HEK293 (cell line): ENCODE measurements at regions not wholly inside any gene's neighbourhood (a gene's known extent, or its start where the extent isn't known, plus 50 kb on each side); places are given as distances from the start of the nearest gene placed in this dataset.

Experiments used
- CTCF ChIA-PET: fragments of 350-600 bp; formaldehyde crosslinking; extraction: SDS; loops from one replicate; lab custom pipeline; 2021; ENCODE audit warnings: antibody characterized with exemption; lab: Yijun Ruan, JAX
- POLR2A ChIA-PET: fragments of 300-600 bp; formaldehyde crosslinking; extraction: SDS; loops from one replicate; lab custom pipeline; 2020; ENCODE audit warnings: antibody characterized with exemption, inconsistent platforms; lab: Yijun Ruan, JAX
- H3K27ac ChIP-seq: fragments of 200-500 bp; sonication (Bioruptor generic); 2 replicates; pipeline ENCODE4 v1.5.1; 2014; ENCODE audit warnings: low read depth, low read length, control low read depth, inconsistent platforms; ENCODE audit errors: extremely low read depth
- H3K36me3 ChIP-seq, 2 experiments: fragments of 200-500 bp in 1 of 2; sonication (Bioruptor generic) in 1 of 2; 1 replicate in 1 of 2; 2 replicates in 1 of 2; pipeline ENCODE4 v1.5.1; 2014 to 2017; ENCODE audit warnings: inconsistent platforms in 2 of 2, low read length in 2 of 2; ENCODE audit not compliant: control insufficient read depth in 2 of 2, insufficient read depth in 1 of 2
- H3K4me1 ChIP-seq: fragments of 200-500 bp; sonication (Bioruptor generic); 2 replicates; pipeline ENCODE4 v1.5.1; 2014; ENCODE audit warnings: mild to moderate bottlenecking, low read length, inconsistent platforms; ENCODE audit not compliant: control insufficient read depth, insufficient read depth
- H3K4me3 ChIP-seq: 2 replicates; pipeline ENCODE4 v1.5.1; 2011; ENCODE audit warnings: low read depth, mild to moderate bottlenecking, control low read depth, low read length, moderate library complexity
- H3K9me3 ChIP-seq: fragments of 200-500 bp; sonication (Bioruptor generic); 2 replicates; pipeline ENCODE4 v1.5.1; 2014; ENCODE audit warnings: low read depth, low read length, inconsistent platforms; ENCODE audit not compliant: control insufficient read depth, insufficient read depth
- IKZF3 ChIP-seq: fragments of 450-650 bp; IDR thresholded peaks from 2 replicates; pipeline ENCODE4 v1.5.0; 2018; ENCODE audit warnings: missing biosample characterization, mild to moderate bottlenecking, missing genetic modification characterization, moderate library complexity
- KLF9 ChIP-seq: fragments of 450-650 bp; formaldehyde crosslinking; IDR thresholded peaks from 2 replicates; pipeline ENCODE4 v1.5.1; 2016; ENCODE audit warnings: missing biosample characterization, missing genetic modification characterization, low read depth
- MEIS1 ChIP-seq: sonication (generic); formaldehyde crosslinking; IDR thresholded peaks from 2 replicates; pipeline ENCODE4 v1.8.1; 2022; ENCODE audit warnings: missing genetic modification reagents, mild to moderate bottlenecking, borderline replicate concordance
- SCRT2 ChIP-seq: fragments of 450-650 bp; formaldehyde crosslinking; IDR thresholded peaks from 2 replicates; pipeline ENCODE4 v1.5.1; 2016; ENCODE audit warnings: missing biosample characterization, missing genetic modification characterization
- SP7 ChIP-seq: fragments of 450-650 bp; formaldehyde crosslinking; IDR thresholded peaks from 2 replicates; pipeline ENCODE4 v1.5.1; 2016; ENCODE audit warnings: missing biosample characterization, missing genetic modification characterization
- ZBTB20 ChIP-seq: fragments of 450-650 bp; formaldehyde crosslinking; IDR thresholded peaks from 2 replicates; pipeline ENCODE4 v1.5.1; 2016; ENCODE audit warnings: missing biosample characterization, missing genetic modification characterization
- ZIC2 ChIP-seq: fragments of 450-650 bp; formaldehyde crosslinking; IDR thresholded peaks from 2 replicates; pipeline ENCODE4 v1.5.1; 2016; ENCODE audit warnings: missing biosample characterization, missing genetic modification characterization
- ZNF138 ChIP-seq: fragments of 450-650 bp; formaldehyde crosslinking; IDR thresholded peaks from 2 replicates; pipeline ENCODE4 v1.5.1; 2016; ENCODE audit warnings: missing biosample characterization, missing genetic modification characterization, borderline replicate concordance
- ZNF2 ChIP-seq: fragments of 450-650 bp; formaldehyde crosslinking; IDR thresholded peaks from 2 replicates; pipeline ENCODE4 v1.5.1; 2016; ENCODE audit warnings: missing biosample characterization, missing genetic modification characterization
- ZNF223 ChIP-seq: fragments of 450-650 bp; formaldehyde crosslinking; IDR thresholded peaks from 2 replicates; pipeline ENCODE4 v1.5.1; 2016; ENCODE audit warnings: missing biosample characterization, missing genetic modification characterization
- ZNF23 ChIP-seq: fragments of 450-650 bp; formaldehyde crosslinking; IDR thresholded peaks from 2 replicates; pipeline ENCODE4 v1.5.1; 2016; ENCODE audit warnings: missing biosample characterization, missing genetic modification characterization, borderline replicate concordance
- ZNF239 ChIP-seq: fragments of 450-650 bp; formaldehyde crosslinking; IDR thresholded peaks from 2 replicates; pipeline ENCODE4 v1.5.1; 2016; ENCODE audit warnings: missing biosample characterization, missing genetic modification characterization
- ZNF274 ChIP-seq, 2 experiments: fragments of 200-500 bp in 1 of 2; fragments of 450-650 bp in 1 of 2; sonication (Bioruptor generic) in 1 of 2; formaldehyde crosslinking in 1 of 2; IDR thresholded peaks; 2 replicates each; pipeline versions ENCODE4 v1.5.1 to v1.6.1; 2014 to 2016; ENCODE audit warnings: borderline replicate concordance in 1 of 2, inconsistent platforms in 1 of 2, low read length in 1 of 2, missing biosample characterization in 1 of 2, missing genetic modification characterization in 1 of 2
- ZNF514 ChIP-seq: fragments of 450-650 bp; formaldehyde crosslinking; IDR thresholded peaks from 2 replicates; pipeline ENCODE4 v1.5.1; 2016; ENCODE audit warnings: missing biosample characterization, missing genetic modification characterization
- ZNF530 ChIP-seq: fragments of 450-650 bp; formaldehyde crosslinking; IDR thresholded peaks from 2 replicates; pipeline ENCODE4 v1.5.1; 2016; ENCODE audit warnings: low read depth, missing biosample characterization, missing genetic modification characterization
- ZNF621 ChIP-seq: fragments of 450-650 bp; formaldehyde crosslinking; IDR thresholded peaks from 2 replicates; pipeline ENCODE4 v1.5.1; 2017; ENCODE audit warnings: missing biosample characterization, missing genetic modification characterization
- ZNF654 ChIP-seq: fragments of 450-650 bp; formaldehyde crosslinking; IDR thresholded peaks from 2 replicates; pipeline ENCODE4 v1.5.1; 2016; ENCODE audit warnings: low read depth, missing biosample characterization, missing genetic modification characterization
- ZNF660 ChIP-seq: fragments of 450-650 bp; IDR thresholded peaks from 2 replicates; pipeline ENCODE4 v1.5.1; 2018; ENCODE audit warnings: missing biosample characterization, mild to moderate bottlenecking, missing genetic modification characterization
- TF ChIP-seq, protein P1 (sequence below): fragments of 450-650 bp; formaldehyde crosslinking; IDR thresholded peaks from 2 replicates; pipeline ENCODE4 v1.5.1; 2016; ENCODE audit warnings: missing biosample characterization, missing genetic modification characterization
- TF ChIP-seq, protein P2 (sequence below): fragments of 450-650 bp; formaldehyde crosslinking; IDR thresholded peaks from 2 replicates; pipeline ENCODE4 v1.5.1; 2016; ENCODE audit warnings: missing biosample characterization, missing genetic modification characterization
- TF ChIP-seq, protein P3 (sequence below): fragments of 450-650 bp; formaldehyde crosslinking; IDR thresholded peaks from 2 replicates; pipeline ENCODE4 v1.5.1; 2016; ENCODE audit warnings: missing biosample characterization, missing genetic modification characterization

DNA sequence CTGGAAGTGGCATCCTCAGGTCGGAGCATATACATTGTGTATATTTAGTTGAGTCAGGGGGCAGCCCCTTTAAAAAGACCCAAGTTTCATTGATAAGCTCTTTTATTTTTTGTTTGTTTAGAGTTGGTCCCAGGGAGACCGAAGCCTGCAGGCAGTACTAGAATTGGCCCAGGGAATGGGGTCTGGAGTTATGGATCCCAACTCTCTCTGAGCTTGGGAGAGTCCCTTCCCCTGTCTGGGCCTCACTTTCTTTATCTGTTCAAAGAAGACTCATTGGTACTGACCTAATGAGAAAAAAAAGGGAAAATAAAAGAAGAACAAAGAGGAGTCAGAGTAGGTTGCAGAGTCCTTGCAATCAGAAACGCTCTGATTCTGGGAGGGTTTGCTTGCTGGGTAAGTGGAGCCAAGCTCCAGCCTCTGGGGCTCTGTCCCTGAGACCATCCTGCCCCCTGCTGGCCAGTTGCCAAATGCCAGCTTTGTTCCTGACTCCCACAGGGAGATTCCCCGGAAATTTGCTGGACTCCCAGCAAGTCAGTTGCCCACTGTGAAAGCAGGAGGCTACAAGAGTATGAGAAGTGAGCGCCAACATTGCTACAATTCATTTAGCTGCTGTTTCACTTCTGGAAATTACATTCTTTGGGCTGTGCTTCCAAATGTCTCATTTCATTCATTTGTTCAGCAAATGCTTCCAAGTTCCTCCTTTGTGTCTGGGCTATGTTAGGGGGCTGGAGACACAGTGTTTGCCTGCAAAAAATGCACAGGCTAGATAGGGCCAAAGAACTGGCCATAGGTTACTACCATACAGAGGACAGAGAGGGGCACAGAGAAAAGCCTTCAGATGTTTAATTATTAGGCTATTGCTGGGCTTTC lies 156.2 kb downstream of the MELK start:
- Histone ChIP-seq H3K27ac (no peak overlapping the region), H3K4me1 (no peaks in the 10 kb centered on the region), H3K4me3 (no peak overlapping the region), H3K36me3 (no peaks in the 10 kb centered on the region), H3K9me3 (no peaks in the 10 kb centered on the region)
- TF ChIP-seq ZIC2 (tag by site-specific recombination) (peak; percentile 25; the same call in 1 of the 2 replicates), ZNF274 (IDR thresholded peaks at IDR 0.05; ENCODE audit: low read length) (no peak), ZNF274 (tag by site-specific recombination; IDR thresholded peaks at IDR 0.05; ENCODE audit: borderline replicate concordance) (no peak), ZNF23 (tag by site-specific recombination) (no peak), ZNF660 (tag by site-specific recombination) (0 out of 2 replicates have a peak, but pooled peaks have one; percentile 40), ZNF514 (tag by site-specific recombination) (no peak), ZNF2 (0 out of 2 replicates have a peak, but pooled peaks have one; percentile 25), ZNF530 (tag by site-specific recombination) (no peak), SCRT2 (no peak), ZNF239 (tag by site-specific recombination) (no peak), MEIS1 (CRISPR knock-in tag) (no peak), ZBTB20 (tag by site-specific recombination) (no peak), IKZF3 (peak; percentile 52), ZNF654 (tag by site-specific recombination) (peak; percentile 79), KLF9 (no peak), ZNF621 (tag by site-specific recombination) (no peak)
- TF ChIP-seq, protein P1, sequence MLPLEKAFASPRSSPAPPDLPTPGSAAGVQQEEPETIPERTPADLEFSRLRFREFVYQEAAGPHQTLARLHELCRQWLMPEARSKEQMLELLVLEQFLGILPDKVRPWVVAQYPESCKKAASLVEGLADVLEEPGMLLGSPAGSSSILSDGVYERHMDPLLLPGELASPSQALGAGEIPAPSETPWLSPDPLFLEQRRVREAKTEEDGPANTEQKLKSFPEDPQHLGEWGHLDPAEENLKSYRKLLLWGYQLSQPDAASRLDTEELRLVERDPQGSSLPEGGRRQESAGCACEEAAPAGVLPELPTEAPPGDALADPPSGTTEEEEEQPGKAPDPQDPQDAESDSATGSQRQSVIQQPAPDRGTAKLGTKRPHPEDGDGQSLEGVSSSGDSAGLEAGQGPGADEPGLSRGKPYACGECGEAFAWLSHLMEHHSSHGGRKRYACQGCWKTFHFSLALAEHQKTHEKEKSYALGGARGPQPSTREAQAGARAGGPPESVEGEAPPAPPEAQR = no peak
- TF ChIP-seq, protein P2, sequence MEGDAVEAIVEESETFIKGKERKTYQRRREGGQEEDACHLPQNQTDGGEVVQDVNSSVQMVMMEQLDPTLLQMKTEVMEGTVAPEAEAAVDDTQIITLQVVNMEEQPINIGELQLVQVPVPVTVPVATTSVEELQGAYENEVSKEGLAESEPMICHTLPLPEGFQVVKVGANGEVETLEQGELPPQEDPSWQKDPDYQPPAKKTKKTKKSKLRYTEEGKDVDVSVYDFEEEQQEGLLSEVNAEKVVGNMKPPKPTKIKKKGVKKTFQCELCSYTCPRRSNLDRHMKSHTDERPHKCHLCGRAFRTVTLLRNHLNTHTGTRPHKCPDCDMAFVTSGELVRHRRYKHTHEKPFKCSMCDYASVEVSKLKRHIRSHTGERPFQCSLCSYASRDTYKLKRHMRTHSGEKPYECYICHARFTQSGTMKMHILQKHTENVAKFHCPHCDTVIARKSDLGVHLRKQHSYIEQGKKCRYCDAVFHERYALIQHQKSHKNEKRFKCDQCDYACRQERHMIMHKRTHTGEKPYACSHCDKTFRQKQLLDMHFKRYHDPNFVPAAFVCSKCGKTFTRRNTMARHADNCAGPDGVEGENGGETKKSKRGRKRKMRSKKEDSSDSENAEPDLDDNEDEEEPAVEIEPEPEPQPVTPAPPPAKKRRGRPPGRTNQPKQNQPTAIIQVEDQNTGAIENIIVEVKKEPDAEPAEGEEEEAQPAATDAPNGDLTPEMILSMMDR = peak; percentile 58; the same call in 1 of the 2 replicates
- POLR2A ChIA-PET = interaction anchor here (0.6 to 1.2 kb wide), 2 partner anchors 44 to 96 kb away, joined by 3 read pairs; no protein-coding TSS in a partner anchor
- CTCF ChIA-PET = interaction anchor here (0.5 to 5.2 kb wide), 73 partner anchors 8 to 659 kb away, joined by 3 to 55 read pairs (median 4); no protein-coding TSS in a partner anchor

DNA sequence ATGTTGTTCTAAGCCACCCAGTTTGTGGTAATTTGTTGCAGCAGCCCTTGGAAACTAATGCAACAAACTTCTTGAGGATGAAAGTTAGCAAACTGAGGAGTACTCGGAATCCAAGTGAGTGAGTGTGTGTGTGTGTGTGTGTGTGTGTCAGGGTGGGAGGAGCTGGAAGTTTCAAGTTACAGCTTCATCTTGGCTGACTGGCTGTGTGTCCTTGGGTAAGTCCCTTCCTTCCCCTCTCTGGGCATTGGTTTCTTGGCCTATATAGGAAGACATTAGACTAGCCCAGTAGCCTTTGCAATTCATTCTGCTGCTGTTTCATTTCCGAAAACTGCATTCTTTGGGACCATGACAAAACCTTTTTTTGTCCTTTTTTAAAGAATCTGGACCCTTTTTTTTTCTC lies 157.2 kb downstream of the MELK start:
- CTCF ChIA-PET = interaction anchor here (0.6 to 5.2 kb wide), 12 partner anchors 20 to 1551 kb away, joined by 3 to 55 read pairs (median 4); no protein-coding TSS in a partner anchor
- TF ChIP-seq SP7 (tag by site-specific recombination) (no peak), ZNF223 (tag by site-specific recombination) (no peak), ZNF138 (tag by site-specific recombination) (no peak), ZNF2 (no peak)
- TF ChIP-seq, protein P3, sequence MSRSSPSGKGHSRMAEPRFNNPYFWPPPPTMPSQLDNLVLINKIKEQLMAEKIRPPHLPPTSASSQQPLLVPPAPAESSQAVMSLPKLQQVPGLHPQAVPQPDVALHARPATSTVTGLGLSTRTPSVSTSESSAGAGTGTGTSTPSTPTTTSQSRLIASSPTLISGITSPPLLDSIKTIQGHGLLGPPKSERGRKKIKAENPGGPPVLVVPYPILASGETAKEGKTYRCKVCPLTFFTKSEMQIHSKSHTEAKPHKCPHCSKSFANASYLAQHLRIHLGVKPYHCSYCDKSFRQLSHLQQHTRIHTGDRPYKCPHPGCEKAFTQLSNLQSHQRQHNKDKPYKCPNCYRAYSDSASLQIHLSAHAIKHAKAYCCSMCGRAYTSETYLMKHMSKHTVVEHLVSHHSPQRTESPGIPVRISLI (tag by site-specific recombination) = no peak
- Histone ChIP-seq H3K9me3 (no peaks in the 10 kb centered on the region), H3K4me3 (no peak overlapping the region), H3K27ac (no peak overlapping the region), H3K4me1 (no peaks in the 10 kb centered on the region), H3K36me3 (no peaks in the 10 kb centered on the region)
- POLR2A ChIA-PET = no interaction called here
